Stimulated activated CD4-positive, alpha-beta T cell treated with anti-CD3 and anti-CD28 coated beads, Interleukin-1b, Interleukin-23, amount 100 ng/mL, for 1 hour (primary cell): ENCODE measurements at regions not wholly inside any gene's neighbourhood (a gene's known extent, or its start where the extent isn't known, plus 50 kb on each side); places are given as distances from the start of the nearest gene placed in this dataset.

Experiments used
- DNase-seq, 2 donors: peaks; one replicate each; pipeline ENCODE4 v3.0.0-alpha.2; 2020; ENCODE audit warnings: low read depth in 2 of 2

DNA sequence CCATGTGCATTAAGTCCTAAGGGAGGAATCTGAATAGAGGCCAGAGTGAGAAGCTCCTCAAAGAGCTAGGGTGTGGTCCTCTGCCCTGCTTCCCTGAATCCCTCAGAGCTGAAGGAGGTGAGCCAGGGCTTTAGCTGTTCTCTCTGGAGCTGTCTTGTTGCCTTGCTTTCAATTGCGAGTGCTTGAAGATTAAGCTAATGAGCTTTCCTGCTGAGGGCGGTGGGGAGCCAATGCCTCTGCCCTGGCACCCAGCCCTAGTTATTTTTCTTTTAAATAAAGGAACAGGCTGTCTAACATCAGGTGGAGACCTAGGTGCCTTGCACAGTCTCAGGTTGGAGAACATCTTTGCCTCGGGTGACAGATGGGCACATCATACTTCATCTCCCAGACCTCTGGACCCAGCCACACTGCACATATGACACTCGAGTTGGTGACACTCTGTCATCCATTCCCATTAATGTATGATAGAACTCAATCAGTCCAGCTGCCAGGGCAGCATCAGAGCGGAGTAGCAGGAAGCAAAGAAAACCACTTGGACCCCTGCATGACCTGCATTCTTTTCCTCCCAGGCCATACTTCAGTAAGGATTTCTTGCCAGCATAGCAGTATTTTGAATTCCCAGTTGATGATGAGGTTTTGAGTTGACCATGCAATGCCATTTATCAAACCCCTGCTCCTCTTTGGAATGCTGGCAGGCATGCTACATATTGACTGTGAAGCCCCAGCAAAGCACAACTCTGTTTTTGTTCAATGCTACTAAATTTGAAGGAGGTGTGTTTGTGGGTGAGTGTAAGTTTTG, 292.7 kb downstream of the RNF144A start:
- DNase-seq, result no peak

DNA sequence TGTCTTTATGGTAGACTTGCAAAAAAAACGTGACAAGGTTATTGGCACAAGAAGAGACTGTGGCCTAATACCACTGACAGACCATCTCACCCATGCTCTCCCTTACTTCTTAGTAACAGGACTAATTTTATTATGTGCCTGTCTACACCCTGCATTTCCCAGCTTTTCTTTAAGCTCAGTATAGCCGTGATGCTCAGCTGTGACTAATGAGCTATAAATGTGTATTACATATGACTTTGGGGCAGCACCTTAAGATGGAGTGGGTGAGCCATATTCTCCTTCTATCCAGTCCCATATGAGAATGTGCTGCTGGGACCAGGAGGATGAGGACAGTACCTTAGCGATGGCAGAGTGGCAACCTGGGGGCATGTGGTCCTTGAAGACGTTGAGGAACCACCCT, 293.5 kb downstream of the RNF144A start:
- no peak for DNase-seq

DNA sequence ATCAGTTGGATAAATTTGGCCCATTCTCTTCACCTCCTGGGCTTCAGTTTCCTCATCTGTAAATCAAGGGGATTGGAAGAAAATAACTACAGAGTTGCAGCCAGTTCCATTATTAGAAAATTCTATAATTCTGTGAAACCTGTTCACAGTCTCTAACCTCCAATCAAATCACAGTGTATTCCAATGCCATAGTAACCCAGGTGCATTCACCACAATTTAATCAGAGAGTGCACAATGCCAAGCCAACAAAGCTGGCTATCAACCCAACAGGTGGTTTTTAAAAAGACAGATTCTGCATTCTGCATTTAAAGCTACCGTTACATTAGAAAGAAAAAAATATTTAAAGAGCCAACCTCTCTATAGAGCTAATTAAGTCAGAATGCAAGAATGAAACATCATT, 308.6 kb downstream of the RNF144A start:
- DNase-seq, result no peak

DNA sequence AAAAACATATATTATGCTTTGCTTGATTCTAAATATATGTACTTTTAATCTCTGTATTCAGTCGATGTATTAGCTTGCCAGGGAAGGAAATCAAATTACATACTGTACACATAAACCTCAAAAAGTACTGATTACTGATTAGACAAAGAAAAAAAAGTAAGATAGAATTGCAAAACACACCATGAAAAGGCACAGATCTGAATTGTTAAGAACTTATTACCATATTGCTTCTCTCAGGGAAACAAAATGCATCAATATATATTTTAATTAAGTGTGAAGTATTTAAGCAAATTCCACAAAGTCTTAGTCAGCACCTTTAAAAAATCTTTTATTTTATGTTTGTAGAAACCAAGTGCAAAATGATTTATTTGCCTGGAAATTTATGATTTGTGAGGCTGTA, 309.3 kb downstream of the RNF144A start:
- DNase-seq, result no peak

DNA sequence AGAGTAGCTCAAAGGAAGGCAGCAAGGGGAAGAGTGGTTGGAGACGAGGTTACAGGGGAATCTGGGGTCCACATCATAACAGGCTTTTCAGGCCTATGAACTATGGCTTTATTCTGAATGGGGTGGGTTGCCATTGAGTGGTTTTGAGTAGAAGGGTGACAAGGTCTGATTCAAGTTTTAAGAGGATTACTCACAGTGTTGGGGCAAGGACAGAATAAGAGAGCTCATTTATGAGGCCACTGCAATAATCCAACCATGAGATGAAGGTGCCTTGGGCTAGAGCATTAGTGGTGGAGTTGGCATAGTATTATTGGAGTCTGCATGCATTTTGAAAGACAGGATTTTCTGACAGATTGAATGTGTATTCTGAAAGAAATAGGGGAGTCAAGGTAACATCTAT, 315.9 kb downstream of the RNF144A start:
- no peak for DNase-seq

DNA sequence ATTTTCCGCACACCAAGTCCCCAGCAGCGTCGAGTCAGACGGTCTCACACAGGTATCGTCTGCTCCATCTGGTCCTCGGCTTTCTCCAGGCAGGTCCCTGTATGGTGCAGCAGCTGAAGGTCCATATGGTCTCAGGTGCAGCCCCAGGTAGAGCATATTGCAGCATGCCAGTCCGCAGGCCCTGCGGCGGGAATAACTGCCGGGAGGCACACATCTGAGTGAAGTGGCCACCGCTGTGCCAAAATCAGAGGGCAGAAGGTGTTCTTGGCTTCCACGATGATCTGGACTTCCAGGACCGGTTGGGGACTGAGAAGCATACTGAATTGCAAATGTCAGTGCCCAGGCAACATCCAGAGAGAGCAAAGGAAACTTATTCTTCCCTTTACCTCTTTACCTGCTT, 320.3 kb downstream of the RNF144A start:
- DNase-seq, result no peak

DNA sequence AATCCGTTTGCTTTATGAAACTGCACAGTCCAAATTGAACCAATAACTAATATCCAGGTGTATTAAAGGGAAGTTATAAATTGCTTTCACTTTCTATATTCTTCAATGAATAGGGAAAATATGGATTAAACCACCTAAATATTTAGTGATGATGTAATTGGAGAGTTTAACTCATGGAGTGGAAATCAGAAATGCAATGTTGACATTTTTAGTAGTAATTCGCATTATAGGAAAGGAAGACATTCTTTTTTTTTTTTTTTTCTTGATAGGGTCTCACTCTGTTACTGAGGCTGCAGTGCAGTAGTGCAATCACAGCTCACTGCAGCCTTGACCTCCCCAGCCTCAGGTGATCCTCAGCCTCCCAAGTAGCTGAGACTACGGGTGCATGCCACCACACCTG, 321.9 kb downstream of the RNF144A start:
- no peak for DNase-seq

DNA sequence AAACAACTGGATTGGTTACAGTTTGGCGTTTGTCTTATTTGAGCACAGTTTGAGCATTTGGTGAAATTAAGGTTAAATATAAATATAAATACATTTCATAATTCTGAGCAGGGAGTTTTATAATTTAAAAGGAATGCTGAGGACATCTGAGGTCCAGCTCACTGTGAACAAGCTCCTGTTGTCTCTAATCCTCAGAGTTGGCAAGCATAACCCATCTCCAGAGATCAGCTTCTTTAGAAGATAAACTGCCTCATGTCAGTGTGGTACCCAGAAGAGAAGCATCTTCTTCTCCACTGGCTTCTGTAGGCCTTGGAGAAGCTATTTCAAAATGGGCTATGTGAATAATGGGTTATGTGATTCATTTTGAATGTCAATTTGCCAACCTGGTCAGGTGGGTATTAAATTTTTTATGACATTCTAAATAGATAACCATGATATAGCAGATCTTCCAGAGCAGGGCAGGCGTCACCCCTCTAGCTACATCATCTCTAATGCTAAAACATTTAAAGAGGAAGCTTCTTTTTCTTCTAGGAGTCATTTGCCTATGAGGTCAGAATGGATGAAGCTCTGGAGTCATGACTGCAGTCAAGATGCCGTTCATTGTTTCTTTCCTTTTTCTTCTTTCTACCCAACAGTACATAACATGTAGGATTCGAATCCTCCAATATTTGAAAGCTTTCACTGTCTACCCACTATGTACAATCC, 324.0 kb downstream of the RNF144A start:
- no peak for DNase-seq

DNA sequence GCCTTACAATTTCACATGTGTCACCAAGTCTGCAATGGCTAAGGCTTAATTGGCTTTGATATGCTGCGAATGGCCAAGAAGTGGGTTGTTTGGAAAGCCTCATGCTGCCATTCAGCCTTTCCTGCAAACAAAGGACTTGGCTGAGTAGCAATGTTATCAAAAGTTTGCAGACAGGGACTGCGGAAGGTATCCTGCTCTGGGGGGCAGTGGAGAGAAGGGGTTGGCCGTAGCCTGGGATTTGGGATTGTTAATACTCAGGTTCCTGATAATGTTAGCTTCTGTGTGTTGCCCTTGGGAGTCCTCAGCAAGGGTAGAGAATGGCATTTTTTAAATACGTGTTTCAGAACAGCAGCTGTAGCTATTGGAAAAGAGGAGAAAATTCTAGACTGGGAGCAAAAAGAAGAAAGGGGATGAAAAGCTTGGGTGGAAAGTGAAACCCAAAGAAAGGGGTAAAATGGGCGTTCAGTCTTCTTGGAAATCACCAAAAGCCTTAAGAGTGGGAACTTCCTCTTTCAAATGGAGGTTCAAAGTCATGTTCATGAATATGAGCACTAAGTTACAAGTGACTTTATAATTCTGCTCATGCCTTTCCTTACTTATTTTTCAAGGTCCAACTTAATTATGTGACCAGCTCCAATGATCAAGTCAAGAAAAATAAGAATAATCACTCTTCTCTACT, 325.1 kb downstream of the RNF144A start:
- DNase-seq, result no peak

DNA sequence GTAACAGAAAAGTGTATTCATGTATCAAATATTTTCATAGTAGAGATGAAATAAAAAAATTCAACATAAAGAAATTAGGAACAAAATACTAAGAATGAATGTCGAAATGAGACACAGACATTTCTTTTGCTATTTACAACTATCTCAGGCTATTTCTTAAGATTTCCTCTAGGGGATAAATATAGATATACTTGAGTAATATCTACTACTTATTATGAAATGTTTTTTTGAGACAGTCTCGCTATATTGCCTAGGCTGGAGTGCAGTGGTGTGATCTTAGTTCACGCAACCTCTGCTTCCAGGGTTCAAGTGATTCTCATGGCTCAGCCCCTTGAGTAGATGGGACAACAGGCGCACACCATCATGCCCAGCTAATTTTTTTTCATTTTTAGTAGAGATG, 326.1 kb downstream of the RNF144A start:
- no peak for DNase-seq

DNA sequence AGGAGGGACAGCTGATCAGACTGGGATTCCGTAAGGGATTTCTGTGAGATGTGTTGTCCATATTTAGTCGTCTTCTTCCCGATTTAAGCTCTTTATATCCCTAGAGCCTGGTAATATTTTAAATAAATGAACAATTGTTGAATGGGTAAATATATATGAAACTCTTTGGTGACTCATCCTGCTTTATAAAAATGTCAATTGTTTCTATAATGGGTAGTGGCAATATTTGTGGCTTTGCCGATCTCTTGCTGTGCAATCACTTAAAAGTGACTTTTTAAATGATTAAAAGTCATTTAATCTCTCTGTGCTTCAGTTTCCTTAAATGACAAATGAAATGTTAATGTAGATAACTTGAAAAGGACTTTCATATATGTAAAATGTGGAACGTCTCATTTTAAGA, 339.2 kb downstream of the RNF144A start:
- no peak for DNase-seq

DNA sequence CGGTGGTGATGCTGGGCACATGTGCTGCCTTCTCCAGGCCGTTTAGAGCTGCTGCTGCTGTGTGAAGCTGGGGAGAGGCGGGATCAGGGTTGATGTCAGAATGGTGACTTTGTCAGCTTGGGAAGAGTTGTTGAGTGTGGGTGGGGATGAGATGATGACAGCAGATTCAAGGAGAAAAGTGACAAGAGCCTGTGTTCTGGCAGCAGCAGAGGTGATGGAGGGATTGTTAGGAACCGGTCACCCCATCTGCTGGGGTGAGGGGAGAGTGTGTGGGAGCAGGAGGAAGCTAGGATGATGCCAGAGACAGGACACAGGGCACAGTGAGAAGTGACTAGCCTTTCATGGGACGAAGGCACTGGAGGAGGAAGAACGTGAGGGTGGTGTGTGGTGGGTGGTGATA, 345.5 kb downstream of the RNF144A start:
- no peak for DNase-seq

DNA sequence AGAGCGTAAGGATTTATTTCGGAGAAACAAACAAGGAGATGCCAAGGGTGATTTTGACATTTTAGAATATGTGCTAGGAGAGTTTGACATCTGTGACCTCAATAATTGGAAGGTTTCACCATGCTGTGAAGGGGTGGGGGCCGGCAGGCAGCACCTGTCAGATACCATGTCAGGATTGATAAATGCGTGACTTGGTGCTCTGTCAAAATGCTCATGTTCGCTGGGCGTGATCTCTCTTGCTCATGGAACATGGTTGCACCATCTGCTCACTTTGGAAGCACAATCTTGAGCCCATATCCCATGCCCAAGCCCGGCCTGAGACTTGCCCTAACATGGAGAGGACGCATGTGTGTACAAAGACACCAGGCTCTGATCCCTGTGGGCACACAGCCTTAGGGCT, 347.6 kb downstream of the RNF144A start:
- DNase-seq, result no peak

DNA sequence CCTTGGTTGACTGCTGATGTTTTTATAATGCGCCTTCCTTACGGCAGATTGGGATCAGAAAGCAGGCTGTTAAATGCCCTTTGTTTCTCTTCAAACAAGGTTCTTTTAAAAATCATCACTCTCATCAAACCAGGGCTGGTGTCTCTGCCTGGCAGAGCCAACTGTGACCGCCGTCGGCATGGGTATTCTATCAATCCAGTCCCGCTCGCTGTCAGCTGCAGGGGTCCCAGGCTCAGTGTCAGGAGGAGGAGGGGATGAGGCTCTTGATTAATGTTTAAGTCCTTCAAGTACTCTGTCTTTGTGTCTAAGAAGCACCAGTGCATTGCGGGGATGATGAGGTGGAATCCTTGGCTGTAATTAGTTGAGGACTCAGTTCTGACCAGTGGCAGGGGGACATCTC, 348.1 kb downstream of the RNF144A start:
- no peak for DNase-seq

DNA sequence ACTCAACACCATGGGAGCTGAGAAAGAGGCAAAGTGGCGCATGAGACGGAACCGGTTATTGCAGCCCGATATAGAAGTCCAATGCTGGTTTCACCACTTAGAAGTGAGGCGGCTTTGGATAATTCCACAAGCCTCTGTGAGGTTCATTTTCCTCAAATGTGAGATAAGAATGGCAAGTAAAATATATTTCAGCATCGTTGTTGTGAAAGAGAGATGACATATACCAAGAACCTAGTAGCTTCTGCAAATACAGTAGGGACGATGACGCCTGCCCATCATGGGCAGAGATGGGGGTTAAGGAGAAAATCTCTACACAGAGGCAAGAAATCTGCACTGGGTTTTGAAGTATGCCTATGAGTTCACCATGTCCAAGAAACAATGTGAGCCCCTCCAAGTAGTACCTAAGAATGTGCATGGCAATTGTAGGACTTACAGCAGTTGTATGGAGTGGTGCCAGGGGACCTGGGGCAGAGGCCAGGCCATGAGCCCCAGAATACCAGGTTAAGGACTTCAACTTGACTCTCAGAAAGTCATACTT, 352.0 kb downstream of the RNF144A start:
- no peak for DNase-seq

DNA sequence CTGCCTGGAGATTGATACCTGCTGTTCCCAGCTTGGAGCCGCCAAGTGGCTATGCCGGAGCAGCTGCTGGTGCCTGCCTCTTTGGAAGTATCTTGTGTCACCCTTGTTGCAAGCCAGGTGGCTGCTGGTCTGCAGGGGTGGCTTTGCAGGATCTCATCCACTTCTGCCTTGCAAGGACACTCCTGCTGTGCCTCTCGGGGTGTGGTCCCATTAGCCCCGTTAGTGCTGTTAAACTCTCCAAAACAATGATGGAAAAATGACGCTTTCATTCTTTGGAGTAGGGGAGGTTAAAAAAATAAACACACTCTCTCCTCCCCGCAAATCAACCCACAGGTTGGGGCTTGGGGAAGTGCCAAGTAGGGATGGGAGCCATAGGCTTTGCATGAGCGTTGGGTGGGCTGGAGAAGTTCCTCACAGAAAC, 352.8 kb downstream of the RNF144A start:
- DNase-seq, result no peak

DNA sequence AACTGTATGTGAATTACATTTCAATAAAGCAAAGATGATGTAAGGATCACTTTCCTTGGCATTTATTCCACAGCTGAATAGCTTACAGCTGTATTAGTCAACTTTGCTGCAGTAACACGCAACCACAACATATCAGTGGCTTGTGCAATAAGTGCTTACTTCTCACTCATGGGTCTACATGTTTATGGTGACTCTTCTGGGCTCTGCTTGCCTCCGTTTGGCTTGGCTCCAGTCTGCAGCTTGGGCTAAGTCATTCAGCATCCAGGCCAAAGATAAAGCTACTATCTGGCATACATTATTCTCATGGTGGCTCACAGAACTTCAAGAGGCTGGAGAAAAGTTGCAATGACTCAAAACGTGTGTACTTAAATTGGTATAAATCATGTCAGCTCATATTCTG, 355.0 kb downstream of the RNF144A start:
- DNase-seq, result no peak

DNA sequence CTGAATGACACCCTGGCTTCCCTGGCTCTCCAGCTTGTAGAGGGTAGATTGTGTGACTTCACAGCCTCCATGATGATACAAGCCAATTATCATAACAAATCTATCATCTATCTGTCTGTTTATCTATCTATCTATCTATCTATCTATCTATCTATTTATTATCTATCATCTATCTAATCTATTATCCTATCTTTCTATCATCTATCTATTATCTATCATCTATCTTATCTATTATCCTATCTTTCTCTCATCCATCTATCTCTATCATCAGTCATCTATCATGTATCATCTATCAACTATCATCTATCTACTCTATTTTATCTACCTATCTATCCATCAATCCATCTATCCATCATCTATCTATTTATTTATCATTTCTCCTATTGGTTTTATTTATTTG, 361.8 kb downstream of the RNF144A start:
- no peak for DNase-seq

DNA sequence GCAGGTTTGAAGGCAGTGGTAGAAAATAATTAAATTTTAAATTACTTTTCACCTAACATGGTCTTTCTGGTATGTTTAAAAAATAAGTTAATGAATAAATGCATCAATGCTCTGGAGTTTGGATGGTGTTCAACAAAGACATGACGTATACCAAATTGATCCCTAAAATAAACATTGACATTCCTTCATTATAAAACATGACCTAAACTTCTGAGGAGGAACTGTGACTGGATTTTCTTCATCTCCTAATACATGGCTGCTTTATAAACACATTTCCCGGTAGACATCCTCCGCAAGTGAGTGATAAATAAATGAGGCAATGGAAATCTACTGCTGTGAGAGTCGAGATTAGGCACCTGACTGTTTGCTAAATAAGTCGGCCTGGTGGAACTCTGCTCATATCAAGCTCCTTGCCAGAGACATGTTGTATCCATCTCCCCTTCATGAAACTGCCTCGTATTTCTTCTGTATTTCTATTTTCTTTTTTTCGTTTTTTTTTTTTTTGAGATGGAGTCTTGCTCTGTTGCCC, 362.3 kb downstream of the RNF144A start:
- no peak for DNase-seq

DNA sequence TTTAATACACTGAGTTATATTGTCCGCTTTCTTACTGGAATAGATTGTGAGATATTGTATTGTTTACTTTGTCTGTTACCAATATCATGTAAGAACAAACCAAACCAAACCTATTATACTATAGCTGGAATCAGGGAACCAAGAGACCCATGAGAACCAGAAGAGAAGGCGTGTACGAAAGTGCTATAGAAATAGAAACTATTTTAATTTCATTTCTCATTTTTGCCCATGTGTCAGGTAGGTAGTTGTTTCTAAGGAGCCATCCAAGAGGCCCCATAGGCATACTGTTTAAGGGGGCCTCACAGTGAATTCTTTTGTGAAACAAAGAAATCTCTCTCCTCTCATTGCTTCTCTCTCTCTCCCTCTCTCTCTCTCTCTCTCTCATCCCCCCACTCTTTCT, 363.6 kb downstream of the RNF144A start:
- no peak for DNase-seq

DNA sequence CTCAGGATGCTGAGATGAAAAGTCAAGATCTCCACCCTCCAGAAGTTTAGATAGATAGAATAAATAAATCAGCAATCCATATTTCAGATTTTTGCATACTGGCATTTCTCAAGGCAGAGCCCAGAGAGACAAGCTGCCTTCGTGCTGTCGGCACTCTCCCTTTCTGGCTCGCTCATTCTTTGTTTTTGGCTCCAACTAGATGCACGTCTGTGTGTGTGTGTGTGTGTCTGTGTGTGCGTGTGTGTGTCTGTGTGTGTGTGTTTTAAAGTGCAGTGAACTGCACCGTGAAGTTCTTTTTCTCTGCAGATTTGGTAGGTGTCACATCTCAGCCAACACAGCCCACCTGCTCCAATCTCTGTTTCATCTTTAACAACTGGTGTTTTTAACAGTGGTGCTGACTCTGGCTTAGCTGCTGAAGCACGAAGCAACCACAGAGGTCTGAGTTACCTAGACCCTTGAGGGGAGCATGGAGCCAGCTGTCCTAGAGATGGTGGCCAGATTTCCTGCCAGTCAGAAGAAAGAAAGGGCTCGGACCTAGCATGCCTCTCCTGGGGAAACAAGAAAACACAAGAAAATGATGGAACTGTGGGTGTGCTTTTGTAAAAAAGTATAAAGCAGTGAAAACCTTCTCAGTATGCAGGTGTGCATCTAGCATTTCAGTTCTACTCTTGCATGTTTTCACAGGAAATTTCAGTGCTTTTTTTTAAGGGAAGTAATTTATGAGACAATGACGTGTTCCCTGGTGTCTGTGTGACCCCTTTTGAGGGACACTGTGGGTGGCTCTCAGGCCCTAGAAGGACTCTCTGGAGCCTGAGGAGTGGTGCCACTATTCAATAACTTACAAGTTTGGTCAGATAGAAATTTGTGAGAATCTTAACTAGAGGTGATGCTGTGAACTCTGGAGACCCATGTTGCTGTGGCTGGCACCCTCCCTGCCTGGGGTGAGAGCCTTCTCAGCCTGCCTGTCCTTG, 364.3 kb downstream of the RNF144A start:
- no peak for DNase-seq
